ENCODE measurements at regions not wholly inside any gene's neighbourhood (a gene's known extent, or its start where the extent isn't known, plus 50 kb on each side); places are given as distances from the start of the nearest gene placed in this dataset.
A peak's percentile ranks its signal among the peaks of the same experiment; 100 is the strongest.

- H3K4me3 ChIP-seq: peak overlapping the region; percentile 54 to 72 (median 63)
Observed at GRCh38 chr10:75294866-75295701, 59.3 kb upstream of the COMTD1 start.

GRCh38 chr10:75294518-75294865, 58.7 kb upstream of the COMTD1 start:
- no peaks in the 10 kb centered on the region for H3K4me1 ChIP-seq
- intact Hi-C loops (cut with DNase I; ENCODE audit: low total_unique reads): no loop called here
- no peaks in the 10 kb centered on the region for H3K36me3 ChIP-seq
- H3K27ac ChIP-seq: peak overlapping the region; percentile 87 to 91
- peak overlapping the region; percentile 54 to 72 (median 63) for H3K4me3 ChIP-seq
- H3K27me3 ChIP-seq: no peaks in the 10 kb centered on the region
- TF ChIP-seq POLR2AphosphoS5 (IDR thresholded peaks at IDR 0.05) (no peak), CTCF (IDR thresholded peaks at IDR 0.05) (no peak), POLR2A (IDR thresholded peaks at IDR 0.05) (no peak)
- DNase-seq (ENCODE audit: low spot score in 2 of 2): no peak
- peaks cover 0 to 5% of the 10 kb centered on the region in 2 donors for H3K9me3 ChIP-seq

More at GRCh38 chr10:75294866-75295701, 59.3 kb upstream of the COMTD1 start:
- TF ChIP-seq POLR2A (IDR thresholded peaks at IDR 0.05) (no peak), CTCF (IDR thresholded peaks at IDR 0.05) (peak in 1 of 3 donors; percentile 65), POLR2AphosphoS5 (IDR thresholded peaks at IDR 0.05) (peak; percentile 34 to 90 (median 49))
- no peaks in the 10 kb centered on the region for H3K4me1 ChIP-seq
- H3K9me3 ChIP-seq: peaks cover 0 to 3% of the 10 kb centered on the region in 2 donors
- no peaks in the 10 kb centered on the region for H3K36me3 ChIP-seq
- H3K27me3 ChIP-seq: no peaks in the 10 kb centered on the region
- H3K27ac ChIP-seq: peak overlapping the region; percentile 87 to 91
- peak; percentile 72 to 77 for DNase-seq (ENCODE audit: low spot score in 2 of 2)
- intact Hi-C loops (cut with DNase I; ENCODE audit: low total_unique reads): no loop called here

DNA sequence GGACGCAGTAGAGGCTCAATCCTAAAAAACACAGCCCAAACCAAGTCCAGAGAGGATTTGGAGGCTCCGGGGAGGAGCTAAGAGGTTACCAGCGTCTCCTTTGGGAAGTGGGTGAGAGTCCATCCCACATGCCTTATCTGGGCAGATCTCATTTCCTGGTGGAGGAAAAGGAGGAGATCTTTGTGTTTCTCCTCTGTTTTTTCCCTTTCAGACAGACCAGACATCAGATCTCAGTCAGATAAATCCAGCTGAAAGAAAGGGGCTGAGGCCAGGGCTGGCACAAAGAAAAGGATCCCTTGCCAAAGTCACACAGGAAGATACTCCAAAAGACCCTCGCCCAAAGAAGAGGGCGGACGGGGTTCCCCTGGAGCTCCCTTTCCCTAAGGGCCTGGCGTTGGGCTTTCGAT, 58.3 kb upstream of the COMTD1 start:
- Histone ChIP-seq H3K27ac (peak overlapping the region; percentile 87 to 91), H3K4me3 (peak overlapping the region; percentile 54 to 72 (median 63)), H3K4me1 (no peaks in the 10 kb centered on the region), H3K27me3 (no peaks in the 10 kb centered on the region), H3K9me3 (peaks cover 0 to 5% of the 10 kb centered on the region in 2 donors), H3K36me3 (no peaks in the 10 kb centered on the region)
- no peak for TF ChIP-seq POLR2A (IDR thresholded peaks at IDR 0.05)
- TF ChIP-seq POLR2AphosphoS5 (IDR thresholded peaks at IDR 0.05): no peak
- TF ChIP-seq CTCF (IDR thresholded peaks at IDR 0.05): no peak
- intact Hi-C loops (cut with DNase I; ENCODE audit: low total_unique reads): no loop called here
- no peak for DNase-seq (ENCODE audit: low spot score in 2 of 2)

GRCh38 chr10:75293446-75293820, 57.7 kb upstream of the COMTD1 start:
- Histone ChIP-seq H3K4me1 (no peaks in the 10 kb centered on the region), H3K27me3 (no peaks in the 10 kb centered on the region), H3K27ac (peak overlapping the region; percentile 87 to 91), H3K9me3 (peaks cover 0 to 5% of the 10 kb centered on the region in 2 donors), H3K36me3 (no peaks in the 10 kb centered on the region), H3K4me3 (no peak overlapping the region)
- intact Hi-C loops (cut with DNase I; ENCODE audit: low total_unique reads): no loop called here
- no peak for TF ChIP-seq POLR2A (IDR thresholded peaks at IDR 0.05)
- TF ChIP-seq CTCF (IDR thresholded peaks at IDR 0.05): no peak
- no peak for TF ChIP-seq POLR2AphosphoS5 (IDR thresholded peaks at IDR 0.05)
- DNase-seq (ENCODE audit: low spot score in 2 of 2): no peak

GRCh38 chr10:75292794-75293445, 57.2 kb upstream of the COMTD1 start:
- Histone ChIP-seq H3K27me3 (no peaks in the 10 kb centered on the region), H3K36me3 (no peaks in the 10 kb centered on the region), H3K4me1 (no peaks in the 10 kb centered on the region), H3K27ac (no peak overlapping the region), H3K4me3 (no peak overlapping the region), H3K9me3 (peaks cover 0 to 5% of the 10 kb centered on the region in 2 donors)
- DNase-seq (ENCODE audit: low spot score in 2 of 2): no peak
- no peak for TF ChIP-seq CTCF (IDR thresholded peaks at IDR 0.05)
- TF ChIP-seq POLR2AphosphoS5 (IDR thresholded peaks at IDR 0.05): no peak
- no peak for TF ChIP-seq POLR2A (IDR thresholded peaks at IDR 0.05)
- intact Hi-C loops (cut with DNase I; ENCODE audit: low total_unique reads): no loop called here

Data from breast epithelium (tissue), 4 donors.